ENCODE measurements at regions not wholly inside any gene's neighbourhood (a gene's known extent, or its start where the extent isn't known, plus 50 kb on each side); places are given as distances from the start of the nearest gene placed in this dataset.

GRCh38 chr12:62106547-62107185 lies 153.5 kb upstream of the USP15 start:
- CTCF ChIA-PET: no interaction called here
- DNase-seq (ENCODE audit: extremely low spot score): no peak
- POLR2A ChIA-PET: no interaction called here
- no peak for TF ChIP-seq FOXK2 (IDR thresholded peaks at IDR 0.05)
- no peak for TF ChIP-seq SUZ12 (IDR thresholded peaks at IDR 0.05)
- no peak for TF ChIP-seq TARDBP (IDR thresholded peaks at IDR 0.05)
- no peak for TF ChIP-seq BHLHE40 (IDR thresholded peaks at IDR 0.05; ENCODE audit: borderline replicate concordance)
- TF ChIP-seq FOXA1 (IDR thresholded peaks at IDR 0.05): no peak
- TF ChIP-seq NFRKB (IDR thresholded peaks at IDR 0.05): no peak
- no peak for TF ChIP-seq FOXM1 (IDR thresholded peaks at IDR 0.05; ENCODE audit: borderline replicate concordance)
- no peak for TF ChIP-seq LEF1 (IDR thresholded peaks at IDR 0.05; ENCODE audit: borderline replicate concordance)
- no peak for TF ChIP-seq L3MBTL2 (conservative IDR thresholded peaks at IDR 0.05)
- no peak for TF ChIP-seq ARNT (IDR thresholded peaks at IDR 0.05)

GRCh38 chr12:62113366-62114011 lies 146.7 kb upstream of the USP15 start:
- ChIA-PET POLR2A (no interaction called here), CTCF (no interaction called here)
- TF ChIP-seq NFRKB (IDR thresholded peaks at IDR 0.05) (no peak), FOXM1 (IDR thresholded peaks at IDR 0.05; ENCODE audit: borderline replicate concordance) (no peak), SP1 (IDR thresholded peaks at IDR 0.05) (no peak), FOXK2 (IDR thresholded peaks at IDR 0.05) (no peak), LEF1 (IDR thresholded peaks at IDR 0.05; ENCODE audit: borderline replicate concordance) (no peak), CTBP1 (IDR thresholded peaks at IDR 0.05; ENCODE audit: borderline replicate concordance) (no peak)
- no peak for DNase-seq (ENCODE audit: extremely low spot score)

GRCh38 chr12:62116986-62117385 lies 143.2 kb upstream of the USP15 start:
- ChIA-PET POLR2A (no interaction called here), CTCF (no interaction called here)
- TF ChIP-seq SUZ12 (IDR thresholded peaks at IDR 0.05) (no peak), L3MBTL2 (conservative IDR thresholded peaks at IDR 0.05) (no peak), LEF1 (IDR thresholded peaks at IDR 0.05; ENCODE audit: borderline replicate concordance) (no peak), ZNF384 (IDR thresholded peaks at IDR 0.05) (no peak), CTBP1 (IDR thresholded peaks at IDR 0.05; ENCODE audit: borderline replicate concordance) (no peak), ELF4 (IDR thresholded peaks at IDR 0.05) (no peak), SP1 (IDR thresholded peaks at IDR 0.05) (no peak)
- TF ChIP-seq, protein P1, sequence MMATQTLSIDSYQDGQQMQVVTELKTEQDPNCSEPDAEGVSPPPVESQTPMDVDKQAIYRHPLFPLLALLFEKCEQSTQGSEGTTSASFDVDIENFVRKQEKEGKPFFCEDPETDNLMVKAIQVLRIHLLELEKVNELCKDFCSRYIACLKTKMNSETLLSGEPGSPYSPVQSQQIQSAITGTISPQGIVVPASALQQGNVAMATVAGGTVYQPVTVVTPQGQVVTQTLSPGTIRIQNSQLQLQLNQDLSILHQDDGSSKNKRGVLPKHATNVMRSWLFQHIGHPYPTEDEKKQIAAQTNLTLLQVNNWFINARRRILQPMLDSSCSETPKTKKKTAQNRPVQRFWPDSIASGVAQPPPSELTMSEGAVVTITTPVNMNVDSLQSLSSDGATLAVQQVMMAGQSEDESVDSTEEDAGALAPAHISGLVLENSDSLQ (IDR thresholded peaks at IDR 0.05): no peak
- no peak for DNase-seq (ENCODE audit: extremely low spot score)

GRCh38 chr12:62123721-62124203 lies 136.4 kb upstream of the USP15 start:
- TF ChIP-seq LEF1 (IDR thresholded peaks at IDR 0.05; ENCODE audit: borderline replicate concordance): no peak
- DNase-seq (ENCODE audit: extremely low spot score): peak; percentile 52
- POLR2A ChIA-PET: no interaction called here
- CTCF ChIA-PET: interaction anchor here (0.9 kb wide), 1 partner anchor 68 kb away, joined by 3 read pairs; no protein-coding TSS in a partner anchor

GRCh38 chr12:62127516-62127915 lies 132.7 kb upstream of the USP15 start:
- ChIA-PET CTCF (no interaction called here), POLR2A (no interaction called here)
- TF ChIP-seq ELF4 (IDR thresholded peaks at IDR 0.05): no peak
- TF ChIP-seq FOXA1 (IDR thresholded peaks at IDR 0.05): no peak
- TF ChIP-seq, protein P1 (IDR thresholded peaks at IDR 0.05): no peak
- TF ChIP-seq NFRKB (IDR thresholded peaks at IDR 0.05): no peak
- TF ChIP-seq SP1 (IDR thresholded peaks at IDR 0.05): no peak
- TF ChIP-seq SUZ12 (IDR thresholded peaks at IDR 0.05): no peak
- TF ChIP-seq HDGF (IDR thresholded peaks at IDR 0.05; ENCODE audit: borderline replicate concordance): no peak
- no peak for TF ChIP-seq FOXK2 (IDR thresholded peaks at IDR 0.05)
- no peak for TF ChIP-seq L3MBTL2 (conservative IDR thresholded peaks at IDR 0.05)
- no peak for TF ChIP-seq FOXM1 (IDR thresholded peaks at IDR 0.05; ENCODE audit: borderline replicate concordance)
- TF ChIP-seq TARDBP (IDR thresholded peaks at IDR 0.05): no peak
- TF ChIP-seq ZNF384 (IDR thresholded peaks at IDR 0.05): no peak
- TF ChIP-seq LEF1 (IDR thresholded peaks at IDR 0.05; ENCODE audit: borderline replicate concordance): no peak
- no peak for TF ChIP-seq BHLHE40 (IDR thresholded peaks at IDR 0.05; ENCODE audit: borderline replicate concordance)
- no peak for TF ChIP-seq CTBP1 (IDR thresholded peaks at IDR 0.05; ENCODE audit: borderline replicate concordance)
- no peak for TF ChIP-seq ARNT (IDR thresholded peaks at IDR 0.05)
- no peak for DNase-seq (ENCODE audit: extremely low spot score)

GRCh38 chr12:62128175-62128975 lies 131.8 kb upstream of the USP15 start:
- no peak for DNase-seq (ENCODE audit: extremely low spot score)
- POLR2A ChIA-PET: no interaction called here
- CTCF ChIA-PET: no interaction called here
- no peak for TF ChIP-seq FOXA1 (IDR thresholded peaks at IDR 0.05)
- no peak for TF ChIP-seq L3MBTL2 (conservative IDR thresholded peaks at IDR 0.05)
- no peak for TF ChIP-seq ARNT (IDR thresholded peaks at IDR 0.05)
- no peak for TF ChIP-seq SUZ12 (IDR thresholded peaks at IDR 0.05)
- no peak for TF ChIP-seq CTBP1 (IDR thresholded peaks at IDR 0.05; ENCODE audit: borderline replicate concordance)
- TF ChIP-seq ZNF384 (IDR thresholded peaks at IDR 0.05): no peak
- no peak for TF ChIP-seq BHLHE40 (IDR thresholded peaks at IDR 0.05; ENCODE audit: borderline replicate concordance)
- TF ChIP-seq ELF4 (IDR thresholded peaks at IDR 0.05): no peak
- TF ChIP-seq HDGF (IDR thresholded peaks at IDR 0.05; ENCODE audit: borderline replicate concordance): no peak
- no peak for TF ChIP-seq TARDBP (IDR thresholded peaks at IDR 0.05)

All from HEK293T (cell line).